Stomach (tissue), 4 donors: ENCODE measurements at regions not wholly inside any gene's neighbourhood (a gene's known extent, or its start where the extent isn't known, plus 50 kb on each side); places are given as distances from the start of the nearest gene placed in this dataset.
"Not testable (repeated sequence)": the region's sequence is repeated elsewhere in the genome, so short reads cannot be mapped to it uniquely, and the experiment has no call there.

ENCODE experiments used
- POLR2A ChIP-seq, 4 donors: fragments of 450-650 bp; IDR thresholded peaks; one replicate each; pipeline ENCODE4 v1.6.1; 2016; ENCODE audit warnings: antibody characterized with exemption in 4 of 4, control low read depth in 2 of 4, mild to moderate bottlenecking in 1 of 4, moderate library complexity in 1 of 4
- TF ChIP-seq, protein P1 (sequence below), 7 experiments: fragments of 450-650 bp in 4 of 7; fragments of 200-600 bp in 3 of 7; sonication (generic) in 3 of 7; IDR thresholded peaks; one replicate each; pipeline ENCODE4 v1.5.1; 2016 to 2019; ENCODE audit warnings: antibody characterized with exemption in 7 of 7, control low read depth in 2 of 7, mild to moderate bottlenecking in 1 of 7

DNA sequence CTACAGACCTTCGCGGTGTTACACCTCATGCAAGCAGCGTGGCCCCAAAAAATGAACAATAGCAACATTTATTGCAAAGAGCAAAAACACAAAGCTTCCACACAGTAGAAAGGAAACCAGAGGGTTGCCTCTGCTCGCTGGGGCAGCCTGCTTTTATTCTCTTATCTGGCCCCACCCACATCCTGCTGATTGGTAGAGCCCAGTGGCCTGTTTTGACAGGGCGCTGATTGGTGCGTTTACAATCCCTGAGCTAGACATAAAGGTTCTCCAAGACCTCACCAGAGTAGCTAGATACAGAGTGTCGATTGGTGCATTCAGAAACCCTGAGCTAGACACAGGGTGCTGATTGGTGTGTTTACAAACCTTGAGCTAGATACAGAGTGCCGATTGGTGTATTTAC is 52.8 kb upstream of the MARK1 start:
- TF ChIP-seq, protein P1, sequence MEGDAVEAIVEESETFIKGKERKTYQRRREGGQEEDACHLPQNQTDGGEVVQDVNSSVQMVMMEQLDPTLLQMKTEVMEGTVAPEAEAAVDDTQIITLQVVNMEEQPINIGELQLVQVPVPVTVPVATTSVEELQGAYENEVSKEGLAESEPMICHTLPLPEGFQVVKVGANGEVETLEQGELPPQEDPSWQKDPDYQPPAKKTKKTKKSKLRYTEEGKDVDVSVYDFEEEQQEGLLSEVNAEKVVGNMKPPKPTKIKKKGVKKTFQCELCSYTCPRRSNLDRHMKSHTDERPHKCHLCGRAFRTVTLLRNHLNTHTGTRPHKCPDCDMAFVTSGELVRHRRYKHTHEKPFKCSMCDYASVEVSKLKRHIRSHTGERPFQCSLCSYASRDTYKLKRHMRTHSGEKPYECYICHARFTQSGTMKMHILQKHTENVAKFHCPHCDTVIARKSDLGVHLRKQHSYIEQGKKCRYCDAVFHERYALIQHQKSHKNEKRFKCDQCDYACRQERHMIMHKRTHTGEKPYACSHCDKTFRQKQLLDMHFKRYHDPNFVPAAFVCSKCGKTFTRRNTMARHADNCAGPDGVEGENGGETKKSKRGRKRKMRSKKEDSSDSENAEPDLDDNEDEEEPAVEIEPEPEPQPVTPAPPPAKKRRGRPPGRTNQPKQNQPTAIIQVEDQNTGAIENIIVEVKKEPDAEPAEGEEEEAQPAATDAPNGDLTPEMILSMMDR (IDR thresholded peaks at IDR 0.05) = not testable (repeated sequence)
- TF ChIP-seq POLR2A (IDR thresholded peaks at IDR 0.05) = not testable (repeated sequence)
